ENCODE measurements at regions not wholly inside any gene's neighbourhood (a gene's known extent, or its start where the extent isn't known, plus 50 kb on each side); places are given as distances from the start of the nearest gene placed in this dataset.

DNA sequence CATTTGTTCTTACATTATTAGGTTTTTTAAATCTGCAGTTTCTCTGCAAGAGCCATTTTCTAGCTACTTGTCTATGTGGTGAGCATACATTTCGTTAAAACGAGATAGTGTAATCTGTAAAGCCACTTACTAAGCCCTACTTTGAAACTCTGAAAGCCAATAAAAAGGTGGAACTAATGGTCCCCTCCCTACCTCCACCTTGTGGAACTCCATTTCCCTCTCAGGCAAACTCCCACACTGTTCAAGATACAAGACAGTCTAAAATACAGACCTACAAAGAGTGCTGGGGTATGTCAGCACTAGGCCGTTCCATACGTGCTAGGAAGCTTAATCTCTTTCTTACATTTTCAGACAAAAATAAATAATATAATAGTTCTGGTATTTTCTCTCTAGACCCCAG is 74.1 kb downstream of the DUSP6 start:
- TF ChIP-seq, protein P1, sequence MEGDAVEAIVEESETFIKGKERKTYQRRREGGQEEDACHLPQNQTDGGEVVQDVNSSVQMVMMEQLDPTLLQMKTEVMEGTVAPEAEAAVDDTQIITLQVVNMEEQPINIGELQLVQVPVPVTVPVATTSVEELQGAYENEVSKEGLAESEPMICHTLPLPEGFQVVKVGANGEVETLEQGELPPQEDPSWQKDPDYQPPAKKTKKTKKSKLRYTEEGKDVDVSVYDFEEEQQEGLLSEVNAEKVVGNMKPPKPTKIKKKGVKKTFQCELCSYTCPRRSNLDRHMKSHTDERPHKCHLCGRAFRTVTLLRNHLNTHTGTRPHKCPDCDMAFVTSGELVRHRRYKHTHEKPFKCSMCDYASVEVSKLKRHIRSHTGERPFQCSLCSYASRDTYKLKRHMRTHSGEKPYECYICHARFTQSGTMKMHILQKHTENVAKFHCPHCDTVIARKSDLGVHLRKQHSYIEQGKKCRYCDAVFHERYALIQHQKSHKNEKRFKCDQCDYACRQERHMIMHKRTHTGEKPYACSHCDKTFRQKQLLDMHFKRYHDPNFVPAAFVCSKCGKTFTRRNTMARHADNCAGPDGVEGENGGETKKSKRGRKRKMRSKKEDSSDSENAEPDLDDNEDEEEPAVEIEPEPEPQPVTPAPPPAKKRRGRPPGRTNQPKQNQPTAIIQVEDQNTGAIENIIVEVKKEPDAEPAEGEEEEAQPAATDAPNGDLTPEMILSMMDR (conservative IDR thresholded peaks at IDR 0.05) = no peak
- TF ChIP-seq EZH2 (IDR thresholded peaks at IDR 0.05; ENCODE audit: low read depth) = no peak
